KOPT-K1 (cell line): ENCODE measurements at regions not wholly inside any gene's neighbourhood (a gene's known extent, or its start where the extent isn't known, plus 50 kb on each side); places are given as distances from the start of the nearest gene placed in this dataset.

Source experiments
- H3K27ac ChIP-seq: fragments of 200-600 bp; sonication (generic); 2 replicates; pipeline ENCODE4 v1.5.1; 2016; ENCODE audit warnings: antibody characterized with exemption, mild to moderate bottlenecking, low read depth, low read length; ENCODE audit not compliant: poor library complexity, severe bottlenecking
- H3K36me3 ChIP-seq: fragments of 200-600 bp; sonication (generic); 2 replicates; pipeline ENCODE4 v1.5.1; 2017; ENCODE audit warnings: antibody characterized with exemption, mild to moderate bottlenecking, low read length, moderate library complexity; ENCODE audit not compliant: insufficient read depth
- H3K9me3 ChIP-seq: fragments of 200-600 bp; sonication (generic); 2 replicates; pipeline ENCODE4 v1.5.1; 2017; ENCODE audit warnings: antibody characterized with exemption, low read length, mild to moderate bottlenecking; ENCODE audit not compliant: insufficient read depth, poor library complexity, severe bottlenecking

DNA sequence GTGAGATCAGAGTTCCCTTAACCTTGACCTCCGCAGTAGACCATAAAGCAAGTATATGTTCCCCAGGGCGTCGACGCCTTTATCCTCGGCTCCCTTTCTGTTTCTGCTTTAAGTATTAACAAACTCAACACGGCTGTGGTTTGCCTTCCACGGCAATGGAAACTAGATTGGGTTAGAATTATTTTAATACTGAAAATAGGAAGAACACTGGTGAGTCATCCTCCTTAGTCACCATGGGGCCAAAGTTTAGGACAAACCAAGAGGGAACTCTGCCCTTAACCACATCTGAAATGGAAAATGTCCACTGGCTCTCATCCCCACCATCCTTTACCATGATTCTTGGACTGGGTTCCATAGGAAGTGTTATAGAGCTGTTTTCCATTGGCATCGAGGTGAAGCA is 386.1 kb downstream of the ACTL7B start:
- H3K9me3 ChIP-seq = no peaks in the 10 kb centered on the region
- H3K27ac ChIP-seq = no peak overlapping the region
- no peaks in the 10 kb centered on the region for H3K36me3 ChIP-seq

DNA sequence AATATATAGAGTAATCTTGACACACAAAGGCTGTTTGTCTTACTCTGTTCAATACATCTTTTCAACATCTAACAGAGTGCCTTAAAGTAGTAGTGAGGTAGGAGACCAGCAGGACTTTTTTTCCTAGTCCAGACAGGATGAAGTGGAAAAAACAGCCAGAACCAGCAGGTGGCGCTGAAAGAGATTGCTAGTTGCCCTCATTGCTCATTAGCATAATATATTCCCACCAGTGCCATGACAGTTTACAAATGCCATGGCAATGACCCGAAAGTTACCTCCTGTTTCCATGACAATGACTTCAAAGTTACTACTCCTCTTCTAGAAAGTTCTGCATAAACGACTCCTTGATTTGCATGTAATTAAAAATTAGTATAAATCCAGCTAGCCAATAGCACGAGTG is 387.4 kb downstream of the ACTL7B start:
- no peaks in the 10 kb centered on the region for H3K36me3 ChIP-seq
- no peaks in the 10 kb centered on the region for H3K9me3 ChIP-seq

DNA sequence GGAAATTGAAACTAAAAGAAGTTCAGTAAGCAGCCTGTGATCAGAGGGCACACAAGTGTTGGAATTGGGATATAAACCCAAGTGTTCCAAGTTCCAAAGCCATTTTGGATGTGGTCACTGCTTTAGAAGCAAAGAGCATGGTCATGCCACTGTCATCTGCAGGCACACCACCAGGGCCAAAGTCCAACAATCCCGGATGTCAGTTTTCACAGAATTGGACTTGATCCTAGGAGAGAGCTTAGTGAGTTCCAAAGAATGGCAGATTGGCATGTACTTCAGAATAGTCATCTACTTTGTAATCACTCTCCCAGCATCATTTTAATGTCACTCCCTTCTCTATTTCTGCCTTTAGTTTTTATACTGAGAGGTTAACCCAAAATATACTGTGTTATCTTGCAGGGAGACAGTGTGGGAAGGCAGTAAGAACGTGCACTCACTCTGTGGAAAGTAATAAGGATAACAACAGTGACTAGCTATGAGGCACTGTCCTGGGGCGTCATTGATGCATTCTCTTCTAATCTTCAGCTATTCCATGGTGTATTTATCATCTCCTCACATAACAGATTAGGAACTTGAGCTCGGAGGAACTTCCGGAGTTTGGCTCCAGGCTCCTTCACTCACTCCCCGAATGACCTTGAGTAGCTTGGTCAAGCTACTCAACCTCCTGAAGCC is 388.0 kb downstream of the ACTL7B start:
- no peaks in the 10 kb centered on the region for H3K9me3 ChIP-seq
- H3K36me3 ChIP-seq = no peaks in the 10 kb centered on the region
- H3K27ac ChIP-seq = no peak overlapping the region

More for the DNA sequence above, 387.4 kb downstream of the ACTL7B start:
- no peak overlapping the region for H3K27ac ChIP-seq

DNA sequence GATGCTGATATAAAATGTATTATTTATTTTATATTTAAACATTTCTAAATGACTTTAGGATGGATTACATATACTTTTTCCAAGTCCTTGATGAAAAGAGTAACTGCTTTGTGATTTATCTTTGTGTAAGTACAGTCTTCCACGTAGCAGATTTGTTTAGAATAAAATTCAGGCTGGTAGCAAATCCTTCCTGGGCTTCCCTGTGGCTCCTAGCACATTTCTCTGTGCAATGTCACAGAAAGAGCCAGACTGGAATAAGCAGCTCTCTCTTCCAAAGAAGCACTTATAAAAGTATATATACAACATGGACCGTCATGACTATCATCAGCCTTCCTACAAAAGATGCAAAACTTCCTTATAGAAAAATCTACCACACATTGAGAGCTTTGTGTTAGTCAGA is 388.6 kb downstream of the ACTL7B start:
- H3K9me3 ChIP-seq = no peaks in the 10 kb centered on the region
- H3K27ac ChIP-seq = no peak overlapping the region
- no peaks in the 10 kb centered on the region for H3K36me3 ChIP-seq

DNA sequence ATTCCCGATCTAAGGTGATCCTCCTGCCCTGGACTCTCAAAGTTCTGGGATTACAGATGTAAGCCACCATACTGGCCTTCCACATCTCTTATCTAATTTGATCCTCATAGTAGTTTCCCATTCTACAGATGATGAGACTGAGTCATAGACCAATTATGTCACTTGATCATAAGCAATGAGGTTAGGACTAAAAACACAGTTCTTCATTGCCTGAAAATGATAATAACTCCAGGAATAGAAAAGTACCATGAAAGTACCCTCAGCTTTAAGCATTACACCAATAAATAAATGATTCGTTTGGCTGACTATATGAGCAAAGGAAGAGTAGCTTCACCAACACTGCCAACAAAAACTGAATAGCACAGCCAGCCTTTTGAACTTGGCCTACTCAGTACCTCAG is 389.5 kb downstream of the ACTL7B start:
- Histone ChIP-seq H3K9me3 (no peaks in the 10 kb centered on the region), H3K36me3 (no peaks in the 10 kb centered on the region), H3K27ac (no peak overlapping the region)

DNA sequence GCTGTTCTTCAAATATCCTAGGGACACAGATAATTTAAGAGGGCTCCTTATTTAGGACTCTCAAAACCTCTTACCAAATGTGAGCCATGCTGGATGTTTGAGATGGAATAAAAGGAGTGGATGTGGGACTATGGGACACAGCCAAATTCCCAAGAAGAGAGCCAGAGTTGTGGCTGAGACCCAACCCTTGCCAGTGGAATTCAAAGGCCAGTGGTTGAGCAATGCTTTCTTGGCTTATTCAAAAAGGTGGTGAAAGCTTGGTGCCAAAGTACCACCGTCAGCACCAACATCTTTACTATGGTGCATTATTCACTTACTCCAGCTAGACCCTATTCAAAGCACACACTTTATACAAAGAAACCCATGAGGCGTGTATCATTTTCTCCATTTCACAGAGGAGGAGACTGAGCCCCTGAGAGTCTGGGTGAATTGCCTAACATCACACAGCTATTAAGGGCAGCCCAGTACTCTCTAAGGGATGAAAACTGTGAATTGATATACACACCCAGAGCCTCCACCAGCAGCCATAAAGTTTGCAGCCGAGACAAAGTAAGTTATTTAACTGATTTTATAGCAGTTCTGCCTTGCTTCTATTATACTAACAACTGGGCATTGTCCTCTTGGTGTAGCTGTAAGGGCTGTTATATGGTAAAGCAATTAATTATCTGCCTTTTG is 391.7 kb downstream of the ACTL7B start:
- Histone ChIP-seq H3K9me3 (no peaks in the 10 kb centered on the region), H3K27ac (no peak overlapping the region), H3K36me3 (no peaks in the 10 kb centered on the region)

DNA sequence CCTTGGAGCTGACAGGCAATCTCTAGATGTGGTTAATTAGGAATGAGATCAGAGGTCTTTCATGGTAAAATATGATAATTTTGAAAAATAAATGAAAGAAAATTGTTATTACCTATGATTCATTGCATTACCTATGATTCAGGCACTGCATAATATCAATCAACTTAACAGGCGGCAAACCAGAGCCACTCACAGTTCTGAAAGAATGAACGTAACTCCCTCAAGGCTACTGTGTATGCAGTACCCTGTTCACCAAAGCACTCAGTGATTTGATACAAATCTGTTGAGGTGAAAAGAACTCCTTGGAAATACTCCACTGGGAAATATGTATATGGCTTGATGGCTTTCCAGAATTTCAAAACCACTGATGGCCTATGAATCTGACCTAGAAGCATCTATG is 398.9 kb downstream of the ACTL7B start:
- no peak overlapping the region for H3K27ac ChIP-seq
- H3K9me3 ChIP-seq = no peaks in the 10 kb centered on the region
- no peaks in the 10 kb centered on the region for H3K36me3 ChIP-seq

DNA sequence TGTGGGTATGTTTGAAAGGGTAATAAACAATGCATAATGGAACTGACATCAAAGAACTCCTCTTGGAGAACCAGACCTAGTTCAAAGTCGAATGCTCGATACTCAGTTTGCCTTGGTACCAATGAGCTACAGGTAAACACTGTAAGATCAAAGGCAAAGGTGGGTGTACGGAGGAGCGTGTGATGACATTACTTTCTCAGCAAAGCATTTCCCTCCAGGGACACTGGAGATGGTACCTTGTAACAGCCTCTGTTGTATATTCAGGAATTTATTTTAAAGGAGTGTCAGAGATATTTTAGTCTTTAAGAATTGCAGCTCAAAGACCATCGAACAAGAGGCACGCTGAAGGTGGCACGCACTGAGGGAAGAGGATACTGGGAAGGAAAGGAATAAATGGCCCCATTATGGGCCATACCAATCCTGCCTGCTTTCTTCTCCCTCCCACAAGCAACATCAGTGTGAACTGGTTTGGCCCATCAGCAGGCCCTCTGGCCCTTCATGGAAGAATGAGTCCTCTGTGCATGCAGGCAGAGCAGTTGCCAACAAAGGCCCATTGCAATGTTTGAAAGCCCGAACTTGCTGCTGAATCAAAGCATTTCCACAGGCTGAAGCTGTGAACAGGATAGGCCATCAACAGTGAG is 410.2 kb downstream of the ACTL7B start:
- Histone ChIP-seq H3K36me3 (no peaks in the 10 kb centered on the region), H3K27ac (no peak overlapping the region), H3K9me3 (no peaks in the 10 kb centered on the region)

DNA sequence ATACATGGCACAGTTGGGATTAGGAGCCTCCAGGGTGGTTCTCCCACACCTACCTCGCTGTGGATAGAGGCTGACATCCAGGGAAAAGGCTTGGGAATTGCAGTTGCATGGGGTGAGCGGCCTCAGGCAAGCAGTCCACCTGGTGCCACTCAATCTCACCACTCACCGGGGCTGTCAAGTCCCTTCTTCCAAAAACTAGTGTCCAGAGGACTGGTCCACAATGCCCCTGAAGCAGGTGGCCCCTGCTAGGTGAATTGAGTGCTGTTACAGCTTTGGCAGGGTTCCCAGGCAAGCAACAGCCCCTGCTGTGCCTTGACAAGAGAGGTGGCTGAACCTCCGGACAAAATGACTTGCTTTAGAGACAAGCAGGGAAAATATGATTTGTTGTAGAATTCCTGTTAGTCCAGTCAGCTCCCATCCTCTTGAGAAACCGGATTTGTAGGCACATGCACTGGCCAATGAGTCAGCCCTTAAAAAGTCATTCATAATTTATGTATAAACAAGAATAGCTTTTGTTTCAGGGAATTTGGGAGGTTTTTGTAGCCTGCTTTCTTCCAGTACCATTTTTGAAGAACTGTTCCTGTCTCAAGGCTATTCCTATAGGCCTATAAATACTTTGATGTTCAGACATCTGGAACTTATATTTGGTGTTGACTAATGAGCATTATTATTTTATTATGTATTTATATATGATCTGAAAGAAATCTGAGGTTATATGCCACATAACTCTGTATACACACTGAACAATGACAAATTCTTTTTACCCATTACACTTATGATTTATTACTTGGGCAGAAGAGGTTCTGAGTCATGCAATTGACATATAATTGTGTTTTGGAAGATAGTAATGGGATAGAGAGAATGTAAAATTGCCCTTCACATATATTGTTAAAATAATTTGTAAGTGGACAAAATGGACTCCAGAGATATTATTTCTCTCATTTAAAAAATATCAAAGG is 411.1 kb downstream of the ACTL7B start:
- H3K9me3 ChIP-seq = no peaks in the 10 kb centered on the region
- H3K27ac ChIP-seq = no peak overlapping the region

DNA sequence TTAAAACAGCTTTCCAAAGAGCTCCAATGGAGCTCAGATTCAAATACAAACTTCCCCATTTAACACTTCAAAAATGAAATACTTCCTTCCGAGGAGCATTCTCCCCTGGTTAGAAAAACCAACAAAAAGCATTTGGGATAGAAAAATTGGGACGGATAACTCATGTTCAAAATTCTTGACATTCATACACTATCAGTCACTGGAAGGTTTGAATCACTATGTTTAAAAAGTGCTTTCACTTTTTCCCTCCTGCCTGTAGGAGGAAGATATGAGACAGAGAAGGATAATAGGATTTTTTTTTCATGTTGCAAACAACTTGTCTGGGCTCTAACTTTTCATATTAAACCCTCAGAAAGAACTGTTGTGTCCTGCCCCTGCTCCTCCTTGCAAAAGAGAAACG is 412.0 kb downstream of the ACTL7B start:
- no peak overlapping the region for H3K27ac ChIP-seq
- H3K9me3 ChIP-seq = no peaks in the 10 kb centered on the region
- no peaks in the 10 kb centered on the region for H3K36me3 ChIP-seq

More for the DNA sequence above, 411.1 kb downstream of the ACTL7B start:
- no peaks in the 10 kb centered on the region for H3K36me3 ChIP-seq

DNA sequence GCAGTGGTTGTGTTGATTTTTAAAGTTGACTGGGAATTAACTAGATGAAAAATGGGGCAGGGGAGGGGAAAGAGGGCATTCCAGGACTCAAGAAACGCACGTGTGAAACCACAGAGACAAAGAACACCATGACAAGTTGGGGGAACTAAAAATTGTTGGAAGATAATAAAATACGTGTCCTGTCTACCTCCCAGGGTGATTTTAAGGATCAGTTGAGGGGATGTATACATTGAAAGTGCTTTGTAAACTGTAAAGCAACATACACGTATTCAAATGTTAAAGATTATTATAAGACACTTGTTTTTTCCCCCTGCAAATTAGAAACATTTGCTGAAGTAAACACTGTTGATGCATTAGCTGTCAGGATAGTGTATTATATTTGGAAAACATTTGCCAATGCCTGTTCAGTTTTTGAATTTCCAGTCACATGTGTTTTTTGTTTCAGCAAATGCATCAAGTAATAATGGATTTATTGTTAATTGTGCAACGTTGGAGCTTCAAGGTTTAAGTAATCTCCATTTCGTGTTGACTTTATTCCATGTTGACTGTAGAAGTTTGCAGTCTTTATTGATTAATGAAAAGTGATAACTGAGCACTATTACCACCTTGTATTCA is 412.7 kb downstream of the ACTL7B start:
- H3K27ac ChIP-seq = no peak overlapping the region
- no peaks in the 10 kb centered on the region for H3K36me3 ChIP-seq
- no peaks in the 10 kb centered on the region for H3K9me3 ChIP-seq

DNA sequence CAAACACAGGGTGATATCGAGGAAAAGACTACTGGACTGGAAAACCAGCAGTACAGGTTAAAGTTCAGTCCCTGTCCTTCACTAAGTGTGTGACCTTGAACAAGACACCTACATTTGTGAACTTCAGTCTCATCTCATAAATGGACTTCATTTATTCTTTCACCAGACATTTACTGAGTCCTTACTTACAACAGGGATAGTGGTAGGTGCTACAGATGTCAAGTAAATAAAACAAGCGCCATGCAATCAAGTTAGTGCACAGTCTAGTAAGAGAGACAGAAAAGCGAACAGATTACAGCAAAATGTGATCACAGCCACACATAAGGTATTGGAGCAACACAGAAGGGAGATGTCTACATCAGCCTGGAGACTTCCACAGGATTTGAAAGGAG is 413.2 kb downstream of the ACTL7B start:
- no peak overlapping the region for H3K27ac ChIP-seq
- no peaks in the 10 kb centered on the region for H3K9me3 ChIP-seq
- no peaks in the 10 kb centered on the region for H3K36me3 ChIP-seq

DNA sequence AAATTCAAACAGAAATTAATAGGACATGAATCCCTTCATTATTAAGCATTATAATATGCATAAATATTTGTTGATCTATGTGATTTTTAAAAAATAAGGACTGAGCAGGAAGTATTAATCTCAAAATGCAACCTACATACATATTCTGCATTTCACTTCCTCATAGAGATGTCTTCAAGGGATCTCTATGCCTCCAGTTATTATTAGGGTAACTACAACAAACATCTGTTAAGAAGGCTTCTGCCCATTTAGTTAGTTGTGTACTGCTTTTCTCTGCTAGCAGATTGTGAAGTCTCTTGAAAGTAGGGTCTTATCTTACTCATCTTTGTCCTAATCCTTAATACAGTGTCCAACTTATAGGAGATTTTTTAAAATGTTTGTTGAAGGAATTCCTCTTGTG is 414.1 kb downstream of the ACTL7B start:
- no peaks in the 10 kb centered on the region for H3K36me3 ChIP-seq
- H3K27ac ChIP-seq = no peak overlapping the region
- no peaks in the 10 kb centered on the region for H3K9me3 ChIP-seq

DNA sequence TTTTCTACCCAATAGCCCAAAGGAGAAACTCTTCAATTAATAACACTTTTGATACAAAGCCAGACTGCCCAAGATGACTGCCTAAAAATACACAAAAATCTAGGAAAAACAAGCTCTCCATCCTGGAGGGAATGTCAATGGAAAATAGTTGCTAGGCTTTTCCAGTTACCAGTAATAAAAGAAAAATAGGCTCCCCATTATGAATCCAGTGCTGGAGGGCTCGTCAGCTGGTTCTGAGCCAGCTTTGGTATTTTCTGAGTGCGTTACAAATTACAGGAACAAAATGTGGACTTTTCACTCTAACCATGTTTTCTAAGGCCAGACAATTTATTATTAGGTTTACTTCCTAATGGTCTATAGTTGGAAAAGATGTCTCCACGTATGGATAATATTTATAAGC is 414.5 kb downstream of the ACTL7B start:
- Histone ChIP-seq H3K36me3 (no peaks in the 10 kb centered on the region), H3K27ac (no peak overlapping the region), H3K9me3 (no peaks in the 10 kb centered on the region)
